HUDEP-2 (cell line): ENCODE measurements at regions not wholly inside any gene's neighbourhood (a gene's known extent, or its start where the extent isn't known, plus 50 kb on each side); places are given as distances from the start of the nearest gene placed in this dataset.

Source experiments
- DNase-seq, 76 experiments: peaks; one replicate each; lab custom pipeline; 2025; ENCODE audit not compliant: unreplicated experiment in 76 of 76; lab: John Stamatoyannopoulos, UW

DNA sequence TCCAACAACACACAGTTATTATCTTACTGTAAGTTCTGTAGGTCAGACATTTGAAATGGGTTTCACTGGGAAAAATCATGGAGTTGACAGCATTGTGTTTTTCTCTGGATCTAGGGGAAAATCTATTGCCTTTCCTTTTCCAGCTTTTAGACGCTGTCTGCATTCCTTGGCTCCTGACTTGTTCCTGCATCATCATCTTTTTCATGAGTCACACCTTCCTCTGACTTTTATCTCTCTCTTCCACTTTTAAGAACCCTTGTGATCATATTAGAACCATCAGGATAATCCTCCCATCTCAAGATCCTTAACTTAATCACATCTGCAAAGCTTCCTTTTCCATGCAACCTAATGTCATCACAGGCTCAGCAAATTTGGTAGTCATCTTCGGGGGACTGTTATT, 1454.8 kb downstream of the RPA4 start:
- no peak for DNase-seq

GRCh38 chrX:98350940-98351339, 1467.2 kb downstream of the RPA4 start:
- no peak for DNase-seq

GRCh38 chrX:98357146-98357545, 1473.4 kb downstream of the RPA4 start:
- no peak for DNase-seq

- no peak for DNase-seq
Observed at GRCh38 chrX:98362630-98363029, 1478.9 kb downstream of the RPA4 start.

- no peak for DNase-seq
Observed at GRCh38 chrX:98371994-98372393, 1488.3 kb downstream of the RPA4 start.

DNA sequence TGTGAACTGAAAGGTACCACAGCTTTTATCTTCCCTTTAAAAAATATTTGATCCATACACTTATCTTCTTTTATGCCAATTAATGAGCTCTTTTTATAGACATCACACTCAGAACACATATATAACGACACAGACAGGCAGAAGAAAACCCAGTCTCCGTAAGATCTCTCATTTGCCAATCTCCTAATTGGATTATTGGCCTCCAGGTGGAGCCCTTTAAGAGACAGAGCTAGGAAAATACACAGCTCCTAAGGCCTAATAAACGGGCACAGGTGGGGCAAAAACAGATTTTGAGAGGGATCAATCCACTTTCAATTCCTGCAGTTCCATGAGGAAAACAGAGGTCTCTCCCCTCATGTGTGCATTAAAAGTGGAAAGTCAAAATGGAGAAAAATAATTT, 1495.4 kb downstream of the RPA4 start:
- DNase-seq: no peak

- no peak for DNase-seq
Observed at GRCh38 chrX:98380106-98380505, 1496.4 kb downstream of the RPA4 start.

GRCh38 chrX:98380556-98380955, 1496.8 kb downstream of the RPA4 start:
- no peak for DNase-seq

- DNase-seq: no peak
Observed at GRCh38 chrX:98398542-98398941, 1514.8 kb downstream of the RPA4 start.

- no peak for DNase-seq
Observed at GRCh38 chrX:98405376-98405775, 1521.7 kb downstream of the RPA4 start.

GRCh38 chrX:98407584-98407983, 1523.9 kb downstream of the RPA4 start:
- peak in 1 of 76 experiments; percentile 0 for DNase-seq

DNA sequence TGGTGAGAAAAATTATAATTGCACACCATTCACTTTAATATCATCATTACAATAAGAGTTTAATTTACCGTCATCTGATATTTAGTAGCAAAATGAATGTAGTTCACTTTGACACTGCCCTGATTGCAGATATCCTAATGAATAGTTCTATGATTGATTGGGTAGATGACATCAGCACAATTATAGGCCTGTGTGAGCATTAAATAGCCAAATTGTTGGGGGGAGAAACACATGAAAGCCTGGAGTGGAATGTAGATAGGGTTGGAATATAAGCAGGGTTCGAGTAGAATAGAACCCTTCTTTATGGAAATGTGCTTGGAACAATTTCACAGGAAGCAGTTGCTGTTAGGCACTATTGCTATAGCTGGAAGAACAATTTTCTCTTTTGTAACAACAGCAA, 1526.2 kb downstream of the RPA4 start:
- DNase-seq: no peak

DNA sequence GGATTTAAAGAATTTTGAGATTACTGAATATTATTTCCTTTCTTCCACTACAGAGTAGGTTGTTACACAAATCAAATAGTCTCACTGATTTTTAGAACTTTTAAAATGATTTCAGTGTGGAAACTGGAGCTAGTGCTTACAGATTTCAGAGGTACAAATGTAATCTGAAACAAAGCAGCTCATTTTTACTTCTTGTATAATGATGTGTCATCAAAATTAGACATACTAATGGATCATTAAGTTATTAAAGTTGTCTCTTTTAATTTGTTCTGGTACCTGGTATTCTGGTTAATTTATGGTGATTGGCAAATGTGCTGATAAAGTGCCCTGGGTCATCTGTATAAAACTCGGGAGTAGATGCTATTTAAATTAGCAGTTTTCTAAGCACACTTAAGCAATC, 1528.3 kb downstream of the RPA4 start:
- no peak for DNase-seq

GRCh38 chrX:98422536-98422935, 1538.8 kb downstream of the RPA4 start:
- no peak for DNase-seq

DNA sequence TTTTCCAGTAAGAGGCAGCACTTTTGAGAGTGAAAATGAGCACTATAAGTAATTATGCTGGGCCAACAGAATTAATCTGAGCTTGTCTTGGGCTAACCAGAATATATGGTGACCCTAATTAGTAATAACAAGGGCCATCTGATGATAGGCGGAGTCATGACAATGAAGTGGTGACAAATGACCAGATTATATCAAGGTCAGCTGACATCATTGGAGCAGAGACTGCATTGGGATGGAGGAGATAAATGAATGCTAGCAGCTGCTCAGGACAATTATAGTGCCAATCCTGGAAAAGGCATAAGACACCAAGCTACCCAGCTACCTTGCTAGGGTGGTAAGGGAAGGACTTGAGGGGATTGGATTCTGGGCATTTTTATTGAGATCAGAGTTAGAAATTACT, 1548.7 kb downstream of the RPA4 start:
- DNase-seq: no peak

DNA sequence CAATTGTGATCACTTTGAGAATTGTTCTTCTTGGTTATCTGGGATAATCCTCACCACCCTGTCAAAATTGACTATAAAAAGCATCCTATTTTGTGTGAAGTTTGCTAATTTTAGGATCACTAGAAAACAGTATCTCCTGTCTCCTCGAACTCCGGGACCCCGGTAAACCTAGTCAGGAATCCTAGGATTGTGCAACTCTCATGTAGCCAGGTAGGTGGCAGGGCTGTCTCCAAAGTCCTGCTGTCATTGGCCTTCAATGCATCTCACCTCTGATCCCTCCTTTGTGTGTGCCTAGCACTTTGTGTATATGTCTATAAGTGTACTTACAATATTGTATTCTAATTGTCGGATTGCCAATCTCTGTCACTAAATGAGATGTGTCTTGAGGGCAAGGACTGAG, 1564.8 kb downstream of the RPA4 start:
- DNase-seq: no peak

GRCh38 chrX:98452456-98452855, 1568.7 kb downstream of the RPA4 start:
- DNase-seq: no peak

- DNase-seq: no peak
Observed at GRCh38 chrX:98459669-98460068, 1576.0 kb downstream of the RPA4 start.

DNA sequence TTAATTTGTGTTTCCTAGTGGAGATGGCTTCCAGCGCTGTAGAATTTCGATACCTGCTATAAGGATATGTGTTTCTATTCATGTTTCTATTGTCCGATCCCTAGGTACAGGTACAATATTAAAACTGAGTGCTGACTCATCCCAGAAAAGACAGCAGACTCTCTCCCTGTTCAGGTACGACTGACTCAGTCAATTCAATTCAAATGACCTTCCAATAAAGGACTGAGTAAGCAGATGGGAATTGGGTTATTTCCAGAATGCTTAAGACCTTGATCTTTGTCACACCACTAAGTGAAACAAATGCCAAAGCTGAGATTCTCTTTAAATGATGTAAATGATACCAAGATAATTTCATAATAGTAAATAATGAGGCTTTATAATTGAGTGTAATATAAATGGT, 1596.9 kb downstream of the RPA4 start:
- DNase-seq: no peak

DNA sequence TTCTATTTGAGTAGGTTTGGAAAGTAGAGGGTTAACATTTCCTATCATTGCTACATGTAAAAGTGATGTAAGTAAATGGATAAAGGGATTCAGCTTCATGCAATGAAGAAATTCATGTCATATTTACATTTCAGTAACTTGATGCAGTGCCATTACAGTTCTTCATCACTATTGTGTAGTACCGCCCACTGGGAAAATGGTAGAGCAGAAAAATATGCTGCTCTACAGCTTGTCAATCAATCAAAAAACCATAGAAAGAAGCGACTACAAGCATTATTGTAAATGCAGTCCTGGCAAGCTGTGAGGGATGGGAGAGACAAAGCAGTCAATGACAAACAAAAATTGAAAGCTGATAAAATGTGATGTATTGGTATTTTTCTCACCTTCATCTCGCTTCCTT, 1597.9 kb downstream of the RPA4 start:
- DNase-seq: no peak

DNA sequence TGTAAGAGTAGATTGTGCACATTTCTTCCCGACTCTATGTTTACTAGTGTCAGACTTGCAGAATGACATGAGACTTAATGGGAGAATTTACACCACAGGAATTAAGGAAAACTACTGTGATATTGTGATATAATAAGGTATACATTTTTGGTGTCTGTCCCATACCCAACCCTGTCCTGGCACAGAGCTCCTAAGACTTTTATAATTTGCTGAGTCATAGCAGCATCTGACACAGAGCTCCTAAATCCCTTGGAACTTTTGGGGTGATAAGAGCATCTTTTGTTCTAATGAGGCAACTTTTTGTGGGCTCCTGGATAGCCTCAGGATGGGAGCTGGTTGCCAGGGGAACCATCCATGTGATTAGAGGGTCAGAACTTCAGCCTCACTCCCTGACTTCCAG, 1607.0 kb downstream of the RPA4 start:
- DNase-seq: no peak

- no peak for DNase-seq
Observed at GRCh38 chrX:98501426-98501825, 1617.7 kb downstream of the RPA4 start.

GRCh38 chrX:98506907-98507306, 1623.2 kb downstream of the RPA4 start:
- no peak for DNase-seq

- no peak for DNase-seq
Observed at GRCh38 chrX:98514032-98514431, 1630.3 kb downstream of the RPA4 start.
